ENCODE measurements at regions not wholly inside any gene's neighbourhood (a gene's known extent, or its start where the extent isn't known, plus 50 kb on each side); places are given as distances from the start of the nearest gene placed in this dataset.
"Not testable (repeated sequence)": the region's sequence is repeated elsewhere in the genome, so short reads cannot be mapped to it uniquely, and the experiment has no call there.

GRCh38 chr5:42989190-42989589 is 50.9 kb downstream of the ANXA2R start:
- Histone ChIP-seq H3K4me3 (ENCODE audit: low read length) (no peak overlapping the region), H3K9ac (ENCODE audit: low read length) (no peak overlapping the region), H3K4me1 (ENCODE audit: control insufficient read depth, insufficient read depth, low read length) (peaks cover 13% of the 10 kb centered on the region), H3K27me3 (ENCODE audit: control insufficient read depth, insufficient read depth, low read length) (peaks cover 51% of the 10 kb centered on the region), H3K36me3 (ENCODE audit: control insufficient read depth, insufficient read depth, low read length) (no peaks in the 10 kb centered on the region), H3K9me3 (ENCODE audit: control insufficient read depth, low read length) (no peaks in the 10 kb centered on the region)

DNA sequence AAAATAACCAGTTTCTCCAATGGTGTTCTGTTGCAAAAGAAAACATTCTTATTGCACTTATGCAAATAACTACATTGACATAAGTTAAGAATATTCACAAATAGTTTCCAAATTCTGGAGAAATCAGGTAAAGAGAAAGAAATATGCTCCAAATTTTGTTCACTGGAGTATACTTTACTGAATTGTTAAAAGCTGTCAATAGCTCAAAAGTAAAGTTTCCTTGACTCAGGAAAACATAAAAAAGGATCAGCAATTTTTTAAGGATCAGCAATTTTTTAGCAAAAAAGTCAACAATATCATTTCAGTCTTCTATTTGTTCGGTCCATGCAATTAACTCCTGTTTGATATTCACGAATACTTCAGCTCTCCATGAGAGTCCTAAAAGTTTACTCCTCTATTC is 51.6 kb downstream of the ANXA2R start:
- Histone ChIP-seq H3K9me3 (ENCODE audit: control insufficient read depth, low read length) (no peaks in the 10 kb centered on the region), H3K36me3 (ENCODE audit: control insufficient read depth, insufficient read depth, low read length) (no peaks in the 10 kb centered on the region), H3K4me3 (ENCODE audit: low read length) (no peak overlapping the region), H3K4me1 (ENCODE audit: control insufficient read depth, insufficient read depth, low read length) (peaks cover 13% of the 10 kb centered on the region), H3K9ac (ENCODE audit: low read length) (no peak overlapping the region), H3K27me3 (ENCODE audit: control insufficient read depth, insufficient read depth, low read length) (peaks cover 45% of the 10 kb centered on the region)

DNA sequence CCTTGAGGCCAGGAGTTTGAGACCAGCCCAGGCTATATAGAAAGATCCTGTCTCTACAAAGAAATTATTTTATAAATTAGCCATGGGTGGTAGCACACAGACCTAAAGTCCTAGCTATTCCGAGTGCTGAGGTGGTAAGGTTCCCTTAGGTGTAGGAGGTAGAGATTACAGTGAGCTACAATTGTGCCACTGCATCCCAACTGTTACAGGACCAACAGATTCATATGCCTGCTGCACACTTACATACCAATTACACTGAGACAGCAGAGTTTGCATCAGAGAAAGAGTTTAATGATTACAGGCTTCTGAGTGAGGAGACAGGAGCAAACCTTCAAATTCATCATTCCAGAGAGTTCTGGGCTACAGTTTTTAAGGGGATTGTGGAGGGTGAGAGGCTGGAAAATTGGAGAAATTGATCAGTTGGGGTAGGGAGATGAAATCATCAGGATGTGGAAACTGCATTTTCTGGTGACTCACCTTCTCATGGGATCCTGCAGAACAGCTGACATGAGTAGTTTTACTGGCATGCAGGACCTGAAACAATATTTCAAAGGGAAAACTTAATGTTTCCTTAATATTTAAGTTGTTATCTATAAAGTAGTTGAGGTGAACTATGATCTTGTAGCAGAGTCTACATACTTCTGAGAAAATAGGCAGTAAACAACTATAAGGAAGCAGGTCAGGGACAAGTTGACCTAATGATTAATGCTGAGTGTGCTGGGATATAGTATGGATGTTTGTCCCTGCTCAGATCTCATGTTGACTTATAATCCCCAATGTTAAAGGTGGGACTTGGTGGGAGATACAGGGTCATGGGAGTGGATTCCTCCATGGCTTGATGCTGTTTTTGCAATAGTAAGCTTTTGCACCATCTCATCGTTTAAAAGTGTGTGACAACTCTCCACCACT is 54.7 kb downstream of the ANXA2R start:
- Histone ChIP-seq H3K4me1 (ENCODE audit: control insufficient read depth, insufficient read depth, low read length) (no peaks in the 10 kb centered on the region), H3K9ac (ENCODE audit: low read length) (no peak overlapping the region), H3K36me3 (ENCODE audit: control insufficient read depth, insufficient read depth, low read length) (no peaks in the 10 kb centered on the region), H3K4me3 (ENCODE audit: low read length) (no peak overlapping the region), H3K27me3 (ENCODE audit: control insufficient read depth, insufficient read depth, low read length) (peaks cover 22% of the 10 kb centered on the region), H3K9me3 (ENCODE audit: control insufficient read depth, low read length) (no peaks in the 10 kb centered on the region)

GRCh38 chr5:42984307-42984706 is 55.8 kb downstream of the ANXA2R start:
- Histone ChIP-seq H3K4me1 (ENCODE audit: control insufficient read depth, insufficient read depth, low read length) (no peaks in the 10 kb centered on the region), H3K4me3 (ENCODE audit: low read length) (no peak overlapping the region), H3K36me3 (ENCODE audit: control insufficient read depth, insufficient read depth, low read length) (no peaks in the 10 kb centered on the region), H3K9me3 (ENCODE audit: control insufficient read depth, low read length) (no peaks in the 10 kb centered on the region), H3K9ac (ENCODE audit: low read length) (no peak overlapping the region), H3K27me3 (ENCODE audit: control insufficient read depth, insufficient read depth, low read length) (peaks cover 15% of the 10 kb centered on the region)

DNA sequence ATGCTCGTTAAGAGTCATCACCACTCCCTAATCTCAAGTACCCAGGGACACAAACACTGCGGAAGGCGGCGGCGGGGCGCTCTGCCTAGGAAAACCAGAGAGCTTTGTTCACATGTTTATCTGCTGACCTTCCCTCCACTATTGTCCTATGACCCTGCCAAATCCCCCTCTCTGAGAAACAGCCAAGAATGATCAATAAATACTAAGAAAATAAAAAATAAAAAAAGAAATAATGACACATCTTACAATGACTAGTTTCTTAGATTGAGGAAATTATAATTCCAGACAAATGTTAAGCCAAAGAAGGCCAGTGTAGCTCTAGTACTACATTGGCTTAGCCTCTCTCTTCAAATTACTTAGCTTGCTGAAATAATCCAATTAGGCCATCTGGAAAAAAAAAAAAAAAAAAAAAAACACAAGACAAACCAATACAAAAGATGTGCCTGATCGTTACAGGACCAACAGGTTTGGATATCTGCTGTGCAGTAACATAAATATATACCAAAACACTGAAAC is 58.0 kb downstream of the ANXA2R start:
- H3K9ac ChIP-seq (ENCODE audit: low read length) = no peak overlapping the region

GRCh38 chr5:42981417-42982106 is 58.6 kb downstream of the ANXA2R start:
- H3K36me3 ChIP-seq (ENCODE audit: control insufficient read depth, insufficient read depth, low read length); H3K4me3 ChIP-seq (ENCODE audit: low read length); H3K4me1 ChIP-seq (ENCODE audit: control insufficient read depth, insufficient read depth, low read length); H3K9ac ChIP-seq (ENCODE audit: low read length); H3K9me3 ChIP-seq (ENCODE audit: control insufficient read depth, low read length): not testable (repeated sequence)
- peaks cover 15% of the 10 kb centered on the region for H3K27me3 ChIP-seq (ENCODE audit: control insufficient read depth, insufficient read depth, low read length)

More for the DNA sequence above, 58.0 kb downstream of the ANXA2R start:
- Histone ChIP-seq H3K36me3 (ENCODE audit: control insufficient read depth, insufficient read depth, low read length) (no peaks in the 10 kb centered on the region), H3K27me3 (ENCODE audit: control insufficient read depth, insufficient read depth, low read length) (peaks cover 15% of the 10 kb centered on the region), H3K9me3 (ENCODE audit: control insufficient read depth, low read length) (no peaks in the 10 kb centered on the region), H3K4me1 (ENCODE audit: control insufficient read depth, insufficient read depth, low read length) (no peaks in the 10 kb centered on the region), H3K4me3 (ENCODE audit: low read length) (no peak overlapping the region)

DNA sequence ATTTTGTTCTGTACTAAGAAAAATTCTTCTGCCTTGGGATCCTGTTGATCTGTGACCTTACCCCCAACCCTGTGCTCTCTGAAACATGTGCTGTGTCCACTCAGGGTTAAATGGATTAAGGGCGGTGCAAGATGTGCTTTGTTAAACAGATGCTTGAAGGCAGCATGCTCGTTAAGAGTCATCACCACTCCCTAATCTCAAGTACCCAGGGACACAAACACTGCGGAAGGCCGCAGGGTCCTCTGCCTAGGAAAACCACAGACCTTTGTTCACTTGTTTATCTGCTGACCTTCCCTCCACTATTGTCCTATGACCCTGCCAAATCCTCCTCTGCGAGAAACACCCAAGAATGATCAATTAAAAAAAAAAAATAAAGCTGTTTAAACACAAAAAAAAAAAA is 59.1 kb downstream of the ANXA2R start:
- peaks cover 13% of the 10 kb centered on the region for H3K27me3 ChIP-seq (ENCODE audit: control insufficient read depth, insufficient read depth, low read length)
- H3K4me1 ChIP-seq (ENCODE audit: control insufficient read depth, insufficient read depth, low read length); H3K9me3 ChIP-seq (ENCODE audit: control insufficient read depth, low read length); H3K36me3 ChIP-seq (ENCODE audit: control insufficient read depth, insufficient read depth, low read length); H3K4me3 ChIP-seq (ENCODE audit: low read length); H3K9ac ChIP-seq (ENCODE audit: low read length): not testable (repeated sequence)

DNA sequence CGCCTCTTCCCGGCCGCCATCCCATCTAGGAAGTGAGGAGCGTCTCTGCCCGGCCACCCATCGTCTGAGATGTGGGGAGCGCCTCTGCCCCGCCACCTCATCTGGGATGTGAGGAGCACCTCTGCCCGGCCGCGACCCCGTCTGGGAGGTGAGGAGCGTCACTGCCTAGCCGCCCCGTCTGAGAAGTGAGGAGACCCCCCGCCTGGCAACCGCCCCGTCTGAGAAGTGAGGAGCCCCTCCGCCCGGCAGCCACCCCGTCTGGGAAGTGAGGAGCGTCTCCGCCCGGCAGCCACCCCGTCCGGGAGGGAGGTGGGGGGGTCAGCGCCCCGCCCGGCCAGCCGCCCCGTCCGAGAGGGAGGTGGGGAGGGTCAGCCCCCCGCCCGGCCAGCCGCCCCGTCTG is 59.7 kb downstream of the ANXA2R start:
- not testable (repeated sequence) for H3K4me3 ChIP-seq (ENCODE audit: low read length); H3K9me3 ChIP-seq (ENCODE audit: control insufficient read depth, low read length); H3K36me3 ChIP-seq (ENCODE audit: control insufficient read depth, insufficient read depth, low read length); H3K4me1 ChIP-seq (ENCODE audit: control insufficient read depth, insufficient read depth, low read length); H3K9ac ChIP-seq (ENCODE audit: low read length)
- H3K27me3 ChIP-seq (ENCODE audit: control insufficient read depth, insufficient read depth, low read length) = peaks cover 12% of the 10 kb centered on the region

DNA sequence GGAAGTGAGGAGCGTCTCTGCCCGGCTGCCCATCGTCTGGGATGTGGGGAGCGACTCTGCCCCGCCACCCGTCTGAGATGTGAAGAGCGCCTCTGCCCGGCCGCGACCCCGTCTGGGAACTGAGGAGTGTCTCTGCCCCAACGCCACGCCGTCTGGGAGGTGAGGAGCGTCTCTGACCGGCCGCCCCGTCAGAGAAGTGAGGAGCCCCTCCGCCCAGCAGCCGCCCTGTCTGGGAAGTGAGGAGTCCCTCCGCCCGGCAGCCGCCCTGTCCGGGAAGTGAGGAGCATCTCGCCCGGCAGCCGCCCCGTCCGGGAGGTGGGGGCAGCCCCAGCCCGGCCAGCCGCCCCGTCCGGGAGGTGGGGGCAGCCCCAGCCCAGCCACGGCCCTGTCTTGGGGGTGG is 60.9 kb downstream of the ANXA2R start:
- H3K4me3 ChIP-seq (ENCODE audit: low read length); H3K27me3 ChIP-seq (ENCODE audit: control insufficient read depth, insufficient read depth, low read length); H3K36me3 ChIP-seq (ENCODE audit: control insufficient read depth, insufficient read depth, low read length); H3K9me3 ChIP-seq (ENCODE audit: control insufficient read depth, low read length); H3K9ac ChIP-seq (ENCODE audit: low read length); H3K4me1 ChIP-seq (ENCODE audit: control insufficient read depth, insufficient read depth, low read length): not testable (repeated sequence)

GRCh38 chr5:42974536-42974935 is 65.6 kb downstream of the ANXA2R start:
- no peak overlapping the region for H3K9ac ChIP-seq (ENCODE audit: low read length)
- no peaks in the 10 kb centered on the region for H3K9me3 ChIP-seq (ENCODE audit: control insufficient read depth, low read length)
- H3K27me3 ChIP-seq (ENCODE audit: control insufficient read depth, insufficient read depth, low read length) = peaks cover 7% of the 10 kb centered on the region
- no peaks in the 10 kb centered on the region for H3K4me1 ChIP-seq (ENCODE audit: control insufficient read depth, insufficient read depth, low read length)
- H3K36me3 ChIP-seq (ENCODE audit: control insufficient read depth, insufficient read depth, low read length) = no peaks in the 10 kb centered on the region
- no peak overlapping the region for H3K4me3 ChIP-seq (ENCODE audit: low read length)

DNA sequence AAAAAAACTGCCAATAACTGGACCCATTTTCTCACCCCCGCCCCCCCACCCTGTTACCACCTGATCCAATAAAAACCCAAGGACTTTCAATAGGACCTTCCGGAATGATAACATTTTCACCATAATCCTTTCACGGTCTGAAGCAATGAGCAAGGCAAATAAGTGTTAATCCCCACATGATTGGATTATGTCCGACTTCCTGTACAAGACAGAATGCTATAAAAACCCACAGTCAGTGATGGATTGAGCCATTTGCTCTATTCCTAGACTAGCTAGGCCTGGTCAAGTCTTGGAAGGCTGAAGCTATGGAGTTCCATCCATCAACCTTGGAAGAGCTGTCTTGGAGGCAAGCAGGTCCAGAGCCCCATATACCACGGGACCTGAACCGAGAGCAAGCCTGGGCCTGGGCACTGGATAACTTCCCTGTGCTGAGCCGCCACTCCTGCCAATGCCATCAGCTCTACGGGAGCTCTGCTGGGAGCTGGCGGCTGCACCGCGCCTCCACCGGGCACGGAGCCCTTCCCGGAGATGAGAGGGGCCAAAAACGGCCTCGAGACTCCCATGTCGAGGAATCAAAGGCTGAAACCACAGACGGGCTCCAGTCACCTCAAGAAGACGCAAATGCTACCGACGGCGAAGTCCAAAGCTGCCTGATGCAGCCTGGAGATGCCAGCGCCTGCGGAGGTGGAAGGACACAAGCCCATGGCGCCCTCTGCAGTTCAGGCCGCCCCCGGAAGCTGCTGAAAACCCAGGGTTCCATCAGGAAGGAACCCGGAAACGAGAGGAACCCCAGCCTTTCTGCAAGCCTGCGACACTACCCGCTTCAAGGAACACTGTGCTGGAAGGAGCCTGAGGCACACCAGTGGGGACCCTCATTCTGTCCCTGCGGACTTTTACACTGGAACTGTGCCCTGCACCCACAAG is 69.2 kb downstream of the ANXA2R start:
- no peak overlapping the region for H3K9ac ChIP-seq (ENCODE audit: low read length)
- H3K4me1 ChIP-seq (ENCODE audit: control insufficient read depth, insufficient read depth, low read length) = no peaks in the 10 kb centered on the region
- no peaks in the 10 kb centered on the region for H3K9me3 ChIP-seq (ENCODE audit: control insufficient read depth, low read length)
- no peak overlapping the region for H3K4me3 ChIP-seq (ENCODE audit: low read length)
- H3K36me3 ChIP-seq (ENCODE audit: control insufficient read depth, insufficient read depth, low read length) = no peaks in the 10 kb centered on the region
- peaks cover 7% of the 10 kb centered on the region for H3K27me3 ChIP-seq (ENCODE audit: control insufficient read depth, insufficient read depth, low read length)
